CD4-positive, CD25-positive, alpha-beta regulatory T cell (primary cell): ENCODE measurements at regions not wholly inside any gene's neighbourhood (a gene's known extent, or its start where the extent isn't known, plus 50 kb on each side); places are given as distances from the start of the nearest gene placed in this dataset.
"Not testable (repeated sequence)": the region's sequence is repeated elsewhere in the genome, so short reads cannot be mapped to it uniquely, and the experiment has no call there.

Experiments used
- ATAC-seq, 2 donors: fragments of 150-1000 bp; cut with Tn5 transposase; one replicate each; pipeline ENCODE4 v1.10.0; 2021; ENCODE audit warnings: low read depth in 2 of 2, moderate number of reproducible peaks in 2 of 2, moderate library complexity in 1 of 2
- DNase-seq, 3 donors: peaks; one replicate each; pipeline versions ENCODE4 v3.0.0 to v3.0.0-alpha.2; 2012 to 2022; ENCODE audit warnings: mixed read lengths in 1 of 3
- H3K27ac ChIP-seq: one replicate; pipeline ENCODE4 v1.7.0; 2013; ENCODE audit warnings: mild to moderate bottlenecking, low read length; ENCODE audit not compliant: insufficient read depth, poor library complexity, severe bottlenecking
- H3K27me3 ChIP-seq: one replicate; pipeline ENCODE4 v1.7.0; 2013; ENCODE audit warnings: low read length; ENCODE audit not compliant: control insufficient read depth, insufficient read depth
- H3K36me3 ChIP-seq: one replicate; pipeline ENCODE4 v1.7.0; 2013; ENCODE audit warnings: mild to moderate bottlenecking, low read length, moderate library complexity; ENCODE audit not compliant: control insufficient read depth, insufficient read depth
- H3K4me1 ChIP-seq: 2 replicates; pipeline ENCODE4 v1.7.0; 2013; ENCODE audit warnings: mild to moderate bottlenecking, low read length; ENCODE audit not compliant: insufficient read depth, control insufficient read depth, poor library complexity, severe bottlenecking
- H3K4me3 ChIP-seq: one replicate; pipeline ENCODE4 v1.7.0; 2013; ENCODE audit warnings: low read depth, mild to moderate bottlenecking, low read length, moderate library complexity
- H3K9me3 ChIP-seq, 2 experiments: 1 replicate in 1 of 2; 2 replicates in 1 of 2; pipeline ENCODE4 v1.7.0; 2013; ENCODE audit warnings: low read length in 2 of 2, mild to moderate bottlenecking in 1 of 2, moderate library complexity in 1 of 2; ENCODE audit not compliant: control insufficient read depth in 2 of 2
- H3K27ac Mint-ChIP-seq, 3 donors: one replicate each; pipeline ENCODE4 v1.8.0; 2020 to 2022; ENCODE audit warnings: mild to moderate bottlenecking in 3 of 3, mixed read lengths in 3 of 3, moderate library complexity in 2 of 3
- H3K27me3 Mint-ChIP-seq: one replicate; pipeline ENCODE4 v1.8.0; 2022; ENCODE audit warnings: mild to moderate bottlenecking, mixed read lengths
- H3K36me3 Mint-ChIP-seq: one replicate; pipeline ENCODE4 v1.8.0; 2020; ENCODE audit warnings: mixed read lengths
- H3K4me1 Mint-ChIP-seq, 4 donors: one replicate each; pipeline ENCODE4 v1.8.0; 2020 to 2022; ENCODE audit warnings: mixed read lengths in 4 of 4, mild to moderate bottlenecking in 1 of 4
- H3K4me3 Mint-ChIP-seq, 4 donors: one replicate each; pipeline ENCODE4 v1.8.0; 2020 to 2022; ENCODE audit warnings: mild to moderate bottlenecking in 4 of 4, mixed read lengths in 4 of 4, moderate library complexity in 3 of 4
- H3K9me3 Mint-ChIP-seq, 7 donors: one replicate each; pipeline ENCODE4 v1.8.0; 2020 to 2022; ENCODE audit warnings: mixed read lengths in 7 of 7, mild to moderate bottlenecking in 3 of 7, moderate library complexity in 2 of 7

- H3K36me3 Mint-ChIP-seq = no peaks in the 10 kb centered on the region
- H3K4me1 Mint-ChIP-seq = peaks cover 0 to 5% (median 0%) of the 10 kb centered on the region in 4 donors
- Histone ChIP-seq H3K27me3 (peaks cover 8% of the 10 kb centered on the region), H3K27ac (no peak overlapping the region), H3K4me3 (no peak overlapping the region), H3K9me3 (no peaks in the 10 kb centered on the region), H3K4me1 (no peaks in the 10 kb centered on the region), H3K36me3 (no peaks in the 10 kb centered on the region)
- DNase-seq (no peak), ATAC-seq (no peak)
- H3K27me3 Mint-ChIP-seq = peaks cover 60% of the 10 kb centered on the region
- no peak overlapping the region for H3K4me3 Mint-ChIP-seq
- H3K27ac Mint-ChIP-seq = no peak overlapping the region
- peaks cover 0 to 6% (median 1%) of the 10 kb centered on the region in 7 donors for H3K9me3 Mint-ChIP-seq
Observed at GRCh38 chr10:100645613-100646392, 99.6 kb upstream of the PAX2 start.

DNA sequence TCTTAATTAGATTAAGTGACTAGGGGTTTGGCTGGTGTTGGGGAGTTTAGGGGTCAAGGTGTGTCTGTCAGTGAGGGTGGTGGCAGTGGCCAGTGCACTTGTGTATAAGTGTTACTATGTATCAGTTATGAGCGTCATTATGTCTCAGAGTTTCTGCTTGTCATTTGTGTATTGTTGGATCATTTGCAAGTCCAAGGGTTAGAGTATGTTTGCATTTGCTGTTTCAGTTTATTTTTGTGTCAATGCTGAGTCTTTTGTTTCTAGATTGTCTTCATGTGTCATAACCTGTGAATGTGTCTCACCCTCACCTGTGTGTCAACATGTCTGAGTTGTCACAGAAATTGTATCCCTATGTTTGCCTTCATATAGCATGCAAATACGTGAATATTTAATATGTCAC lies 97.5 kb upstream of the PAX2 start:
- Mint-ChIP-seq H3K4me1 (peaks cover 0 to 7% (median 2%) of the 10 kb centered on the region in 4 donors), H3K9me3 (peaks cover 0 to 6% (median 2%) of the 10 kb centered on the region in 7 donors), H3K36me3 (no peaks in the 10 kb centered on the region), H3K4me3 (no peak overlapping the region), H3K27ac (no peak overlapping the region), H3K27me3 (peaks cover 57% of the 10 kb centered on the region)
- Histone ChIP-seq H3K4me3 (no peak overlapping the region), H3K27ac (no peak overlapping the region), H3K36me3 (no peaks in the 10 kb centered on the region), H3K27me3 (peaks cover 13% of the 10 kb centered on the region), H3K9me3 (no peaks in the 10 kb centered on the region), H3K4me1 (no peaks in the 10 kb centered on the region)
- DNase-seq = no peak
- no peak for ATAC-seq

DNA sequence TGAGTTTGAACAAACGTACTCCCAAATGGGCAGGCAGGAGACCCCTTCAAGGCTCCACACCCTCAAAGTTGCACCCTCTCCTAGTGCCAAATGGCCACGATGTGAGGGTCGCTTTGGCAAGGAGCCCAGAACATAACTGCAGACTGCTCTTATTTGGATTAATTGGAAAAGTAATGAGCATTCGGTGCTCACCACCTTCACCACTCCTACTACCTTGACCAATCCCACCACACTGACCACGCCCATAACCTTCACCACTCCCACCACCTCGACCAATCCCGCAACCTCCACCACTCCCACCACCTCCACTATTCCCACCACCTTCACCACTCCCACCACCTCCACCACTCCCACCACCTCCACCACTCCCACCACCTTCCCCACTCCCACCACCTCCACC lies 94.7 kb upstream of the PAX2 start:
- H3K36me3 ChIP-seq = no peaks in the 10 kb centered on the region
- H3K27me3 ChIP-seq = peaks cover 17% of the 10 kb centered on the region
- peaks cover 22% of the 10 kb centered on the region for H3K4me1 ChIP-seq

DNA sequence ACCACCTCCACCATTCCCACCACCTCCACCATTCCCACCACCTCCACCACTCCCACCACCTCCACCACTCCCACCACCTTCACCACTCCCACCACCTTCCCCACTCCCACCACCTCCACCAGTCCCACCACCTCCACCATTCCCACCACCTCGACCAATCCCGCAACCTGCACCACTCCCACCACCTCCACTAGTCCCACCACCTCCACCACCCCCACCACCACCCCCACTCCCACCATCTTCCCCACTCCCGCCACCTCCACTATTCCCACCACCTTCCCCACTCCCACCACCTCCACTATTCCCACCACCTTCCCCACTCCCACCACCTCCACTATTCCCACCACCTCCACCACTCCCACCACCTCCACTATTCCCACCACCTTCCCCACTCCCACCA lies 94.3 kb upstream of the PAX2 start:
- H3K4me1 ChIP-seq = peaks cover 26% of the 10 kb centered on the region
- peaks cover 20% of the 10 kb centered on the region for H3K27me3 ChIP-seq
- not testable (repeated sequence) for H3K36me3 ChIP-seq, ATAC-seq, H3K4me3 ChIP-seq, H3K9me3 ChIP-seq, H3K36me3 Mint-ChIP-seq, H3K4me3 Mint-ChIP-seq, DNase-seq, H3K27ac ChIP-seq, H3K27ac Mint-ChIP-seq
- H3K27me3 Mint-ChIP-seq = peaks cover 57% of the 10 kb centered on the region
- peaks cover 0 to 29% (median 14%) of the 10 kb centered on the region in 4 donors for H3K4me1 Mint-ChIP-seq
- peaks cover 0 to 11% (median 0%) of the 10 kb centered on the region in 7 donors for H3K9me3 Mint-ChIP-seq

More for the DNA sequence above, 94.7 kb upstream of the PAX2 start:
- Histone ChIP-seq H3K9me3 (no peaks in the 10 kb centered on the region), H3K27ac (no peak overlapping the region), H3K4me3 (no peak overlapping the region)
- Mint-ChIP-seq H3K4me3 (no peak overlapping the region), H3K4me1 (peaks cover 0 to 25% (median 13%) of the 10 kb centered on the region in 4 donors), H3K27me3 (peaks cover 56% of the 10 kb centered on the region), H3K36me3 (no peaks in the 10 kb centered on the region), H3K9me3 (peaks cover 0 to 9% (median 0%) of the 10 kb centered on the region in 7 donors), H3K27ac (no peak overlapping the region)
- ATAC-seq (no peak), DNase-seq (no peak)

GRCh38 chr10:100651916-100652315 lies 93.5 kb upstream of the PAX2 start:
- no peak for ATAC-seq
- Mint-ChIP-seq H3K36me3 (no peaks in the 10 kb centered on the region), H3K9me3 (peaks cover 0 to 11% (median 0%) of the 10 kb centered on the region in 7 donors), H3K4me1 (peaks cover 0 to 29% (median 14%) of the 10 kb centered on the region in 4 donors), H3K27me3 (peaks cover 58% of the 10 kb centered on the region), H3K4me3 (no peak overlapping the region), H3K27ac (no peak overlapping the region)
- H3K36me3 ChIP-seq = no peaks in the 10 kb centered on the region
- peaks cover 21% of the 10 kb centered on the region for H3K27me3 ChIP-seq
- H3K27ac ChIP-seq = no peak overlapping the region
- H3K9me3 ChIP-seq = no peaks in the 10 kb centered on the region
- peaks cover 30% of the 10 kb centered on the region for H3K4me1 ChIP-seq
- H3K4me3 ChIP-seq = no peak overlapping the region
- DNase-seq = no peak

DNA sequence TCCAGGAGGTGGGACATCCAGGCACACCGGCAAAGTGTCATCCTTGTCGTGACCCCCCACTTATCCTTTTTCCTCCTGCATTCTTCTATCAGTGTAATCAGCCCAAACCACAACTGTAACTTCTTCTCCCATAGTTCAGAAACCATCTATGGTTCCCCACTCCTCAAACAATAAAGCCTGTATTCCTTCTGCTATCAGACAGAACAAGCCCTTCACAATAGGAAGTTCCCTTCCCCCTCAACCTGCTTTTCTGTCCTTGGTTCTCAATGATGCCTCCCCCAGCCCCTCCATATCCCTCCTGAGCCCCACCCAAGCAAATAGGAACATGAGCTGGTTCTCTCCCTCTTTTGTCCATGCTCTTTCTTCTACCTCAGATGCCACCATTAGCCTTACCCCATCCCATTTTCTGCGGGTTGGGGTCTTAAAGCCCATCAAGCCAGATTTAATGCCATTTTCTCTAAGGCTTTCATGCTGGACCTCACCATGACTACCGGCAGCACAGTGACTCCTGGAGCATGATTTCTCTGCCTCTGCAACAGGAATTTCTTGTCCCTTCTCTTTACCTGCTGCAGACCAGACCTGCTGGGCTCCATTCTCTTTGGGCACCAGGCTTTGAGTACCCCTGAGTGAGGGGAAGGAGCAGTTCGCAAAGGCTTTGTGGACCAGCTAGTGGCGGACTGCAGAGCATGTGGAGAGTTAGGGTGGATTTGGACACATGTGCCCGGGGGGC lies 92.8 kb upstream of the PAX2 start:
- no peaks in the 10 kb centered on the region for H3K9me3 ChIP-seq
- H3K27me3 ChIP-seq = peaks cover 26% of the 10 kb centered on the region
- peak overlapping the region in 1 of 4 donors; percentile 24 for H3K4me3 Mint-ChIP-seq
- no peak for DNase-seq
- H3K4me1 Mint-ChIP-seq = peaks cover 0 to 34% (median 17%) of the 10 kb centered on the region in 4 donors
- H3K36me3 Mint-ChIP-seq = no peaks in the 10 kb centered on the region
- no peak overlapping the region for H3K4me3 ChIP-seq
- no peak for ATAC-seq
- no peak overlapping the region for H3K27ac Mint-ChIP-seq
- H3K9me3 Mint-ChIP-seq = peaks cover 0 to 11% (median 2%) of the 10 kb centered on the region in 7 donors
- no peak overlapping the region for H3K27ac ChIP-seq
- H3K27me3 Mint-ChIP-seq = peaks cover 59% of the 10 kb centered on the region
- no peaks in the 10 kb centered on the region for H3K36me3 ChIP-seq
- H3K4me1 ChIP-seq = peaks cover 30% of the 10 kb centered on the region

- peaks cover 30% of the 10 kb centered on the region for H3K4me1 ChIP-seq
- H3K4me3 ChIP-seq = no peak overlapping the region
- H3K27me3 ChIP-seq = peaks cover 32% of the 10 kb centered on the region
- peaks cover 0 to 11% (median 2%) of the 10 kb centered on the region in 7 donors for H3K9me3 Mint-ChIP-seq
- ATAC-seq (no peak), DNase-seq (no peak)
- peak overlapping the region in 2 of 4 donors; percentile 66 to 68 for H3K4me3 Mint-ChIP-seq
- no peaks in the 10 kb centered on the region for H3K36me3 ChIP-seq
- H3K9me3 ChIP-seq = no peaks in the 10 kb centered on the region
- H3K27ac ChIP-seq = no peak overlapping the region
- peaks cover 0 to 34% (median 17%) of the 10 kb centered on the region in 4 donors for H3K4me1 Mint-ChIP-seq
- peaks cover 64% of the 10 kb centered on the region for H3K27me3 Mint-ChIP-seq
- no peak overlapping the region for H3K27ac Mint-ChIP-seq
- no peaks in the 10 kb centered on the region for H3K36me3 Mint-ChIP-seq
Observed at GRCh38 chr10:100653238-100653956, 92.0 kb upstream of the PAX2 start.
